ENCODE measurements at regions not wholly inside any gene's neighbourhood (a gene's known extent, or its start where the extent isn't known, plus 50 kb on each side); places are given as distances from the start of the nearest gene placed in this dataset.

- no peak for DNase-seq
Measured at GRCh38 chr1:101732261-101732660, 264.5 kb downstream of the OLFM3 start.

- no peak for DNase-seq
Measured at GRCh38 chr1:101733340-101733739, 263.4 kb downstream of the OLFM3 start.

- no peak for DNase-seq
Measured at GRCh38 chr1:101738475-101738874, 258.3 kb downstream of the OLFM3 start.

GRCh38 chr1:101739146-101739545 is 257.6 kb downstream of the OLFM3 start:
- DNase-seq: no peak

- DNase-seq: no peak
Measured at GRCh38 chr1:101739826-101740330, 256.8 kb downstream of the OLFM3 start.

- no peak for DNase-seq
Measured at GRCh38 chr1:101741910-101742309, 254.8 kb downstream of the OLFM3 start.

GRCh38 chr1:101742509-101742908 is 254.2 kb downstream of the OLFM3 start:
- no peak for DNase-seq

- no peak for DNase-seq
Measured at GRCh38 chr1:101745551-101746270, 251.0 kb downstream of the OLFM3 start.

GRCh38 chr1:101748077-101748476 is 248.6 kb downstream of the OLFM3 start:
- no peak for DNase-seq
